HepG2 (cell line): ENCODE measurements at regions not wholly inside any gene's neighbourhood (a gene's known extent, or its start where the extent isn't known, plus 50 kb on each side); places are given as distances from the start of the nearest gene placed in this dataset.
"Not testable (repeated sequence)": the region's sequence is repeated elsewhere in the genome, so short reads cannot be mapped to it uniquely, and the experiment has no call there.

Experiments
- ATAC-seq: fragments of 200-7000 bp; cut with Tn5 transposase; 3 replicates; pipeline ENCODE4 v1.9.1; 2020; ENCODE audit warnings: mild to moderate bottlenecking, moderate library complexity
- BruUV-seq: library from RNA; stranded (reverse); fragments of 400-500 nt; replicated peaks from 2 replicates; lab custom pipeline; 2021; lab: Mats Ljungman, UMichigan
- CTCF ChIA-PET: fragments of 300-600 bp; formaldehyde crosslinking; extraction: SDS; loops from one replicate; lab custom pipeline; 2021; ENCODE audit warnings: low total read pairs, inconsistent platforms, low intra/inter-chr PET ratio; lab: Yijun Ruan, JAX
- POLR2A ChIA-PET: fragments of 350-600 bp; sonication (Branson Sonifier 250); formaldehyde crosslinking; loops from one replicate; lab custom pipeline; 2020; ENCODE audit warnings: antibody characterized with exemption, inconsistent platforms; lab: Yijun Ruan, JAX
- DNase-seq: peaks from one replicate; pipeline ENCODE4 v3.0.0-alpha.2; 2015; ENCODE audit warnings: low spot score
- FAIRE-seq: peaks from 3 replicates; lab custom pipeline; 2011; peaks lifted over from hg19 to GRCh38; lab: Jason Lieb, UNC
- H2AFZ ChIP-seq: one replicate; pipeline ENCODE4 v1.6.1; 2011; ENCODE audit warnings: low read length, inconsistent platforms
- H3K27ac ChIP-seq: fragments of 300-600 bp; 3 replicates; pipeline ENCODE4 v1.8.0; 2011; ENCODE audit warnings: mixed run types, mild to moderate bottlenecking, mixed read lengths, low read length, inconsistent platforms; ENCODE audit not compliant: insufficient read depth; ENCODE audit errors: extremely low read length
- H3K27me3 ChIP-seq, 2 experiments: fragments of 200-600 bp in 1 of 2; 2 replicates in 1 of 2; 3 replicates in 1 of 2; pipeline versions ENCODE4 v1.6.0 to v1.8.0; 2011; ENCODE audit warnings: low read length in 2 of 2, mild to moderate bottlenecking in 2 of 2, moderate library complexity in 2 of 2, inconsistent platforms in 1 of 2; ENCODE audit not compliant: insufficient read depth in 2 of 2, control insufficient read depth in 1 of 2
- H3K36me3 ChIP-seq, 2 experiments: fragments of 200-600 bp in 1 of 2; replicated peaks in 1 of 2; 2 replicates in 1 of 2; 3 replicates in 1 of 2; pipeline versions ENCODE4 v1.5.1 to v1.8.0; 2011; ENCODE audit warnings: low read length in 2 of 2, inconsistent platforms in 1 of 2; ENCODE audit not compliant: insufficient read depth in 2 of 2, control insufficient read depth in 1 of 2
- H3K4me1 ChIP-seq: 2 replicates; pipeline ENCODE4 v1.5.1; 2012; ENCODE audit warnings: low read length, inconsistent platforms; ENCODE audit not compliant: insufficient read depth
- H3K4me2 ChIP-seq: 2 replicates; pipeline ENCODE4 v1.6.0; 2011; ENCODE audit warnings: low read depth, low read length, inconsistent platforms
- H3K4me3 ChIP-seq, 3 experiments: fragments of 200-600 bp in 1 of 3; sonication (generic), shearing (Covaris generic) in 1 of 3; replicated peaks in 1 of 3; 2 replicates each; pipeline ENCODE4 v1.5.1; 2011 to 2016; ENCODE audit warnings: low read length in 3 of 3, inconsistent platforms in 2 of 3, low read depth in 2 of 3, mild to moderate bottlenecking in 2 of 3, control low read depth in 1 of 3, mixed read lengths in 1 of 3; ENCODE audit not compliant: insufficient read depth in 1 of 3
- H3K79me2 ChIP-seq: one replicate; pipeline ENCODE4 v1.6.1; 2011; ENCODE audit warnings: low read length, inconsistent platforms; ENCODE audit not compliant: insufficient read depth
- H3K9ac ChIP-seq: 2 replicates; pipeline ENCODE4 v1.6.0; 2011; ENCODE audit warnings: mild to moderate bottlenecking, low read depth, low read length, inconsistent platforms; ENCODE audit not compliant: insufficient read depth
- H3K9me3 ChIP-seq: 2 replicates; pipeline ENCODE4 v1.5.1; 2012; ENCODE audit warnings: mild to moderate bottlenecking, low read length
- H4K20me1 ChIP-seq: 2 replicates; pipeline ENCODE4 v1.6.0; 2011; ENCODE audit warnings: inconsistent platforms, mild to moderate bottlenecking, low read length, moderate library complexity; ENCODE audit not compliant: insufficient read depth
- ESRRA ChIP-seq: sonication (generic); formaldehyde crosslinking; IDR thresholded peaks from 2 replicates; pipeline ENCODE4 v1.5.1; 2020; ENCODE audit warnings: mild to moderate bottlenecking, low read depth, missing genetic modification reagents
- GATAD2A ChIP-seq: IDR thresholded peaks from 2 replicates; pipeline ENCODE4 v1.6.1; 2016
- HES4 ChIP-seq: sonication (generic); formaldehyde crosslinking; IDR thresholded peaks from 2 replicates; pipeline ENCODE4 v1.9.0; 2021; ENCODE audit warnings: mild to moderate bottlenecking, missing genetic modification reagents, borderline replicate concordance
- HNRNPLL ChIP-seq: fragments of 200-400 bp; formaldehyde crosslinking; IDR thresholded peaks from 2 replicates; pipeline ENCODE4 v1.6.1; 2017; ENCODE audit warnings: mild to moderate bottlenecking, low read depth, low read length; ENCODE audit not compliant: poor library complexity, severe bottlenecking
- KMT2A ChIP-seq: sonication (generic); formaldehyde crosslinking; IDR thresholded peaks from 2 replicates; pipeline ENCODE4 v1.4.0; 2020; ENCODE audit warnings: missing genetic modification reagents
- RFX1 ChIP-seq: fragments of 450-650 bp; IDR thresholded peaks from 2 replicates; pipeline ENCODE4 v1.6.1; 2017
- SP5 ChIP-seq: IDR thresholded peaks from 2 replicates; pipeline ENCODE4 v1.6.1; 2016; ENCODE audit warnings: low read depth, borderline replicate concordance
- STAG1 ChIP-seq: sonication (generic); formaldehyde crosslinking; IDR thresholded peaks from 2 replicates; pipeline ENCODE4 v1.4.0; 2020; ENCODE audit warnings: missing genetic modification reagents
- ZNF383 ChIP-seq: sonication (generic); formaldehyde crosslinking; IDR thresholded peaks from 2 replicates; pipeline ENCODE4 v1.4.0; 2020; ENCODE audit warnings: missing genetic modification reagents, mild to moderate bottlenecking, borderline replicate concordance
- WGBS: methylation state at CpG from one replicate; pipeline ENCODE4 v1.1.6; 2017; ENCODE audit warnings: low lambda C conversion rate; 5-methylcytosine and 5-hydroxymethylcytosine counted together
- in situ Hi-C: cut with HindIII; loops from 2 replicates; pipeline ENCODE4 v1.10.0; 2017; ENCODE audit warnings: low pct_unique_long_range_greater_than_20kb; ENCODE audit not compliant: extremely low pct_ligation_motif_present
- intact Hi-C: fragments of 100-400 bp; cut with micrococcal nuclease; formaldehyde crosslinking; loops from one replicate; pipeline ENCODE4 v1.10.0; 2022; ENCODE audit not compliant: unreplicated experiment
- TF ChIP-seq, protein P1 (sequence below): sonication (generic); formaldehyde crosslinking; IDR thresholded peaks from 2 replicates; pipeline ENCODE4 v1.5.0; 2020; ENCODE audit warnings: mild to moderate bottlenecking, missing genetic modification reagents, moderate library complexity
- TF ChIP-seq, protein P2 (sequence below): sonication (generic); formaldehyde crosslinking; IDR thresholded peaks from 2 replicates; pipeline ENCODE4 v1.5.1; 2020; ENCODE audit warnings: mild to moderate bottlenecking, missing genetic modification reagents, borderline replicate concordance
- TF ChIP-seq, protein P3 (sequence below): sonication (generic); formaldehyde crosslinking; IDR thresholded peaks from 2 replicates; pipeline ENCODE4 v1.4.0; 2020; ENCODE audit warnings: missing genetic modification reagents

DNA sequence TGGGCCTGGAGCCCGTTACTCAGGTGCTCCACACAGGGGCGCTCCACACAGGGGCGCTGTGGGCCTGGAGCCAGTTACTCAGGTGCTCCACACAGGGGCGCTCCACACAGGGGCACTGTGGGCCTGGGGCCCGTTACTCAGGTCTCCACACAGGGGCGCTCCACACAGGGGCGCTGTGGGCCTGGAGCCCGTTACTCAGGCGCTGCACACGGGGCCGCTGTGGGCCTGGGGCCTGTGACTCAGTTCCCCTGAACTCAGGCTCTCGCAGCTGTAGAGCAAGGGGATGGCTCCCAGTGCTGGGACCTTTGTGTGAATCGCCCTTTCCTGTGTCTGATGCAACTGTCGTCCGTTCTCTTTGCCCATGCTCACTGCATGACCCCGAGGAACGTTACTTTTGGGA, 262.0 kb downstream of the THBS2 start:
- TF ChIP-seq, protein P1, sequence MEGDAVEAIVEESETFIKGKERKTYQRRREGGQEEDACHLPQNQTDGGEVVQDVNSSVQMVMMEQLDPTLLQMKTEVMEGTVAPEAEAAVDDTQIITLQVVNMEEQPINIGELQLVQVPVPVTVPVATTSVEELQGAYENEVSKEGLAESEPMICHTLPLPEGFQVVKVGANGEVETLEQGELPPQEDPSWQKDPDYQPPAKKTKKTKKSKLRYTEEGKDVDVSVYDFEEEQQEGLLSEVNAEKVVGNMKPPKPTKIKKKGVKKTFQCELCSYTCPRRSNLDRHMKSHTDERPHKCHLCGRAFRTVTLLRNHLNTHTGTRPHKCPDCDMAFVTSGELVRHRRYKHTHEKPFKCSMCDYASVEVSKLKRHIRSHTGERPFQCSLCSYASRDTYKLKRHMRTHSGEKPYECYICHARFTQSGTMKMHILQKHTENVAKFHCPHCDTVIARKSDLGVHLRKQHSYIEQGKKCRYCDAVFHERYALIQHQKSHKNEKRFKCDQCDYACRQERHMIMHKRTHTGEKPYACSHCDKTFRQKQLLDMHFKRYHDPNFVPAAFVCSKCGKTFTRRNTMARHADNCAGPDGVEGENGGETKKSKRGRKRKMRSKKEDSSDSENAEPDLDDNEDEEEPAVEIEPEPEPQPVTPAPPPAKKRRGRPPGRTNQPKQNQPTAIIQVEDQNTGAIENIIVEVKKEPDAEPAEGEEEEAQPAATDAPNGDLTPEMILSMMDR (CRISPR knock-in tag): peak; percentile 13; the same call in 1 of the 2 replicates
- TF ChIP-seq HNRNPLL (peak; percentile 4), STAG1 (CRISPR knock-in tag) (0 out of 2 replicates have a peak, but pooled peaks have one; percentile 6)
- WGBS: 47% methylated on average over 6 of the region's 17 CpGs
- intact Hi-C loops, H3K27ac ChIP-seq, DNase-seq, FAIRE-seq, H3K4me3 ChIP-seq, H3K4me2 ChIP-seq, H3K27me3 ChIP-seq, H3K4me1 ChIP-seq, H3K9ac ChIP-seq, CTCF ChIA-PET, H3K79me2 ChIP-seq, H3K36me3 ChIP-seq, in situ Hi-C loops, H4K20me1 ChIP-seq, H2AFZ ChIP-seq, H3K9me3 ChIP-seq, BruUV-seq, POLR2A ChIA-PET: not testable (repeated sequence)
- peak; percentile 37; the same call in 1 of the 3 replicates for ATAC-seq

DNA sequence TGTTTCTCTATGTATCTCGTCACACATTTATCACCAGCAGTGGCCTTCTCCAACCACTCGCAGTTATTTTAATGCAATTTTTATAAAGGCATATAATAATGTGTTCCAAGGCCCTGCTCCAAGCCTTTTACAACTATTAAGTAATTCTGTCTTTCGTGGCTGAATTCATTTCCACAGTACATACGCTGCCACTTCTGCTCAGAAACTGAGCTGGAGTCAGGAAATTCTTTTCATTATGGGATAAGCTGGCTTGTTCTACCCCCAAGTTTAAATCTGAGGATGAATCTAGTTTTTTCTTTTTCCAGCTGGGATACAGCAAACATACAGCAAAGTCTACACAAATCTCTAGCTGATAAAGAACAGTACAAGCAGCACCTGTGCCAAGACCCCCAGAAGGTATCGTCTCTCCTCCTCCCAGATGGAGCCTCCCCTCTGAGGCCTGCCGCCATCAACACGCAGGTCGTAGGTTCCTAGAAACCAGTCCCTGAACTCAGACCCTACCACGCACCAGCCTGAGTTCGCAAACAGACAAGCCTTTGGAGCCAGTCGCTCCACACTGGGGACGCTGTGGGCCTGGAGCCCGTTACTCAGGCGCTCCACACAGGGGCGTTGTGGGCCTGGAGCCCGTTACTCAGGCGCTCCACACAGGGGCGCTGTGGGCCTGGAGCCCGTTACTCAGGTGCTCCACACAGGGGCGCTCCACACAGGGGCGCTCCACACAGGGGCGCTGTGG, 263.5 kb downstream of the THBS2 start:
- in situ Hi-C loops (no loop called here), intact Hi-C loops (no loop called here)
- no TSS peak for BruUV-seq
- Histone ChIP-seq H3K36me3 (no peaks in the 10 kb centered on the region), H3K4me3 (no peak overlapping the region), H3K9ac (no peak overlapping the region), H3K4me2 (no peak overlapping the region), H2AFZ (no peak overlapping the region), H3K27ac (no peak overlapping the region), H3K79me2 (no peaks in the 10 kb centered on the region), H3K27me3 (no peaks in the 10 kb centered on the region; a peak in 1 of 5 replicates), H3K9me3 (no peaks in the 10 kb centered on the region), H3K4me1 (no peaks in the 10 kb centered on the region), H4K20me1 (no peaks in the 10 kb centered on the region)
- no peak for DNase-seq
- no peak for FAIRE-seq
- CTCF ChIA-PET: no interaction called here
- WGBS: 87% methylated on average over 20 of the region's 22 CpGs
- POLR2A ChIA-PET: no interaction called here
- no peak for ATAC-seq
- no peak for TF ChIP-seq ZNF383 (CRISPR knock-in tag)
- no peak for TF ChIP-seq GATAD2A
- TF ChIP-seq RFX1: no peak
- TF ChIP-seq, protein P2, sequence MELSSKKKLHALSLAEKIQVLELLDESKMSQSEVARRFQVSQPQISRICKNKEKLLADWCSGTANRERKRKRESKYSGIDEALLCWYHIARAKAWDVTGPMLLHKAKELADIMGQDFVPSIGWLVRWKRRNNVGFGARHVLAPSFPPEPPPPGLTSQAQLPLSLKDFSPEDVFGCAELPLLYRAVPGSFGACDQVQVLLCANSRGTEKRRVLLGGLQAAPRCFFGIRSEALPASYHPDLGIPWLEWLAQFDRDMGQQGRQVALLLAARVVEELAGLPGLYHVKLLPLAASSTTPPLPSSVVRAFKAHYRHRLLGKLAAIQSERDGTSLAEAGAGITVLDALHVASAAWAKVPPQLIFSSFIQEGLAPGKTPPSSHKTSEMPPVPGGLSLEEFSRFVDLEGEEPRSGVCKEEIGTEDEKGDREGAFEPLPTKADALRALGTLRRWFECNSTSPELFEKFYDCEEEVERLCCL (CRISPR knock-in tag): no peak
- TF ChIP-seq SP5: no peak
- no peak for TF ChIP-seq HES4
- TF ChIP-seq KMT2A: no peak
- no peak for TF ChIP-seq ESRRA (CRISPR knock-in tag)
- TF ChIP-seq, protein P3, sequence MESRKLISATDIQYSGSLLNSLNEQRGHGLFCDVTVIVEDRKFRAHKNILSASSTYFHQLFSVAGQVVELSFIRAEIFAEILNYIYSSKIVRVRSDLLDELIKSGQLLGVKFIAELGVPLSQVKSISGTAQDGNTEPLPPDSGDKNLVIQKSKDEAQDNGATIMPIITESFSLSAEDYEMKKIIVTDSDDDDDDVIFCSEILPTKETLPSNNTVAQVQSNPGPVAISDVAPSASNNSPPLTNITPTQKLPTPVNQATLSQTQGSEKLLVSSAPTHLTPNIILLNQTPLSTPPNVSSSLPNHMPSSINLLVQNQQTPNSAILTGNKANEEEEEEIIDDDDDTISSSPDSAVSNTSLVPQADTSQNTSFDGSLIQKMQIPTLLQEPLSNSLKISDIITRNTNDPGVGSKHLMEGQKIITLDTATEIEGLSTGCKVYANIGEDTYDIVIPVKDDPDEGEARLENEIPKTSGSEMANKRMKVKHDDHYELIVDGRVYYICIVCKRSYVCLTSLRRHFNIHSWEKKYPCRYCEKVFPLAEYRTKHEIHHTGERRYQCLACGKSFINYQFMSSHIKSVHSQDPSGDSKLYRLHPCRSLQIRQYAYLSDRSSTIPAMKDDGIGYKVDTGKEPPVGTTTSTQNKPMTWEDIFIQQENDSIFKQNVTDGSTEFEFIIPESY (CRISPR knock-in tag): 0 out of 2 replicates have a peak, but pooled peaks have one; percentile 30
